DMS53 treated with DMSO at 0.1 percent for 48 hours (cell line): ENCODE measurements at regions not wholly inside any gene's neighbourhood (a gene's known extent, or its start where the extent isn't known, plus 50 kb on each side); places are given as distances from the start of the nearest gene placed in this dataset.

Experiments
- DNase-seq: peaks from one replicate; lab custom pipeline; 2025; ENCODE audit not compliant: unreplicated experiment; lab: John Stamatoyannopoulos, UW

GRCh38 chr3:132236701-132237651 lies 80.2 kb upstream of the ACP3 start:
- no peak for DNase-seq

- DNase-seq: no peak
Measured at GRCh38 chr3:132237652-132238032, 79.6 kb upstream of the ACP3 start.

DNA sequence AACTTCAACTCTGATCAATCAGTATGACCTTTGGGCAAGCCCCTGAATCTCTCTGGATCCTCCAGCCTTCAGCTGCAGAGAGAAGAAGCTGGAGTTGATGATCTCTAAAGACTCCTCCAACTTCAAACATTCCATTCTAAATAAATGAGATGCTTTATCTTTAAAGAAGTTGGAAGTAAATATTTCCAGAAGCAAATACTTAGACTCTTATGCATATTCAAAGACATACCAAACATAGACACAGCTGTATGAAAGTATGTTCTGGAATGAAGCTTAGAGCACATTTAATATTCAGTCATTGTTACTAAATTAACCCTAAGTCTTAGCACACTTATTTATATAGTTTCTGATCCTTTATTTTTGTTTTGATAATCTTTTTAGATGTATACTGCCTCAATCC lies 77.6 kb upstream of the ACP3 start:
- no peak for DNase-seq

DNA sequence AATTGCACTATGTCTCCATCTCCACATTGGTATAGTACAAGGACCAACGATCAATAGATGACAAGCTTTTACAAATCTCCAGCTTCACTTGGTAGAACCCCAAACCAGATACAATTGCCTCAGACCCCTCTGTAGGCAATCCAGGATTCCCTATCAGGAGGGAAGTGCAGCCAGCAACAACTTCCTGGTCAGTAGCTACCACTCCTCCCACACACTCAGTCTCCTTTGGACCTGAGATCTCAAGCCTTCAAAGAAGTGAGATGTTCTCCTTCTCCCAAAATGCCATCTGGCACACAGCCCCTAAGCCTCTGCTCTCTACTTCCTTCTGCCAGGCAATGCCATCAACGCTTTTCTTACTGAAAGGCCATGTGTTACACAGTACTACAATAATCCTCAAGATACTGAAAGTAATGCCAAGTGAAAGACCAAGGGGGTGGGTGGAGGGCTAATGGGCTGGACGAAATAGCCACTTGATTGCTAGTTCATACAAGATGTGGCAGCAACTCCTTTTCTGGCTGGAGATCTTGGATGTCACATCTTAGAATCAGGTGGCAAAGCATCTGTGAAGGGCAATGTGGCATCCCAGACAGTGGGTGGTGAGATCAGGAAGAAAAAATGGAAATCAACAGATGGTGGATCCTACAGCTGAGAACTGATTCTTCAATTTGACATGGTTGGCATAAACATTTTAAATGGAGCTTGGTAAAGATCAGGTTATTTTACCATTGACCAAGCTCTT lies 75.3 kb upstream of the ACP3 start:
- DNase-seq: no peak

DNA sequence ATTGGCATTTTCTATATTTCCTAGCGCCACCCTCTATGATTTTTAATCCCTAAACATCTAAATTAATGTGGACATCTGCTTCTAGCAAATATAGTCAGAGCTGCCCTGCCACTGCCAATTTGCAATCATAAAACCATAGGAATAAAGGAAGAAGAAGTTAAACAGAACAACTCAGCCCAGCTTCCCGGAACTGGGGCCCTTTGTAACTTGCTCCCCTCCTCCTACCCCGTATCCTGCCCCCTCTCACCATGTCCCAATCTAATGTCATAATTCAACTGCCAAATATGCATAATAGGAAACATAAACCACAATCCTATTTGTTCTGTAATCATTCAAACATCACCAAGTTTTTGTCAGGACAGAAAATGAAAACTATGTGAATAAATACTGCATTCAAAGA lies 74.4 kb upstream of the ACP3 start:
- no peak for DNase-seq

DNA sequence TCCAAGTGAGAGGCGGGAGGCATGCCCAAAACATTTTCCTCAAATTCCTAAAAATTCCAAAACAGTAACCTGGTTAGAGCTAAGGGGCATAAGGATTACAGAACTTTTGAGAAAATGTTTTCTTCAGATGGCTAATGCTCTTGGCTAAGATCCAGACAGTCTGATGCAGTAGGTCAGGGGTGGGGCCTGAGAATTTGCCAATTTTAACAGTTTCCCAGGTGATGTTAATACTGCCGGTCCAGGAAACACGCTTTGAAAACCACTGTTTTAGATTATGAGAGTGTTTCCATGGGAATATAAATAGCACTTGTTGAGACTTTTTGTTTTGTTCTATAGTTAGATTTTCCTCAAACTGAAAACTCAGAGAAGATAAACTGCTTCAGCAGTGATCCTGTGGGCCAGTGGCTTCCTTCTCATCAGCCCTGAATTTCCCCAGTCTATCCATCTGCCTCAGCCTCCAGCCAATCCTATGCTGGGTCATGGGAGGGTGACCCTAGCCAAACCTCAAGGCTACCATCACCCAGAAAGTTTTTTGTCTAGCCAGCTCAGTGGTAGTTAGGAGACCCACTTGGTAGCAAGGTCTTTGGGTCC lies 71.6 kb upstream of the ACP3 start:
- DNase-seq: no peak

DNA sequence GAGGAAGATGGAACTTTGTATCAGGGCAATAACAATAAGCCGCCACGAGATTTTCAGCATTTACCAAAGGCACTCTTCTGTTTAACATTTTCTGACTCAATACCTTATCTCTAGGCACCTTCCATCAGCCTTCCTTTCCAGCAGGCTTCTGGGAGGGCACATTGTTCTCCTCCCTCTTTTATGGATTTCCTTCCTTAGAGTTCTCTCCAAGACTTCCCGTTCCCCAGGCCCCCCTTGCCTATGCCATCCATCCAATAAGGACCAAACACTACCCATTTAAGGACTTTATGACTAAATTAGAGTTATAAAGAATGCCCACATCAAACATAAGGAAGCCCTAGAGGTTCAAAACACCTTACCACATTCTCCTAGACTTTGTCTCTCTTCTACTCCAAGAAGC lies 71.0 kb upstream of the ACP3 start:
- DNase-seq: no peak

DNA sequence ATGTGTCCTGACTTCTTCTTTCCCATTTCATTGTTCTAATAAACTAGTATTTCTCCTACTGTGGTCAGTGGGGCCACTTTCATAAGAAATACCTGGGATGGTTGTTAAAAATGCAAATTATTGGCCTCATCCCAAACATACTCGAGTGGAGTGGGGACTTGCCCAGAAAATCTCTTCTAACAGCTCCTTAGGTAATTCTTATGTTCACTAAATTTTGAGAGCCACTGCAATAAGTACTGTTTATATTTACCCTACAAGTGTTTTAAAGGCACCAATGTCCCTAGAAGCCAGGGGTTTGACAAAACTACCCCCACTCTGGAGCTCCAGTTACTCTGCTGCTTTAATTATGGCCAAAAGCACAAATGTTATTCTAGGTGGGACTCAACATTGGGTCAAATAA lies 70.0 kb upstream of the ACP3 start:
- no peak for DNase-seq

DNA sequence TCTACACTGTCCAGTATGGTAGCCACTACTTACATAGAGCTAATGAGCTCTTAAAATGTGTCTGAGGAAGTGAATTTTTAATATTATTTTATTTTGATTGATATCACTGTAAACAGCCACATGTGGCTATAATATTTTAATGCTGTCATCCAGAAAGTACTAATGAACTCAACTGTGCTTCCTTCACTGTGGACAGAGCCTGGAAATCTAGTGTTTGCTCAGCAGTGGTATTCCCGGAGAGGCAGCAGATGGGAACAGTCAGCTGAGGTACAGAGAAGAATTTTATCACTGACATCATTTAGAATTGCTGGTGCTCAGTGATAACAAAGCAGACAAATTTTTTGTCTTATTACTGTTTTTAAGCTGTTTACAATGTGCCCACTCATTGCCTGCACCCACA lies 68.7 kb upstream of the ACP3 start:
- DNase-seq: no peak

DNA sequence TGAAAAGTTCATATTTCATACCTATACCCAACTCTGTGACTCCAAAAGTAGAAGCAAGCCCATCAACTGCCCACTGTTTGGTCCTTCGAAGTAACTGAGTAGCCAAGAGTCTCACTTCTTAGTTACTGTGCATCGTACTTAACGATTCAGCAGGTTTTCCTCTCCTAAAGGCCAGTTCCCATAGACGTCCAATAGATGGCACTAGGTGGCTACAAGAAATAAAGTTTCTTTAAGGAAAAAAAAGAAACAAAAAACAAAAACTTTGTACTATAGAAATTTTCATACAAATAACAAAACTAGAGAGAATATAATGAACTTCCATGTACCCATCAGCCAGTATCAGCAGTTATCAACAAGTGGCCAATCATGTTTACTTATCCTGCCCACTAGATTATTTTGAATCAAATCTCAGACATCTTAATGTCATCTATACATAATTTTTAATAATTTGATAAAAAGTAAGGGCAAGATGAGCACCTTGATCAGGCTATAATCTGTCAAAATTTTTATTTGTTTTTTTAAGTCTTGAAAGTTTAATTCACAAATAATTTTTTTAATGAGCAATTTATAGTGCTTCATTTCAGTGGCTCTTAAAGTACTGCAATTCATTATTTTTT lies 63.8 kb upstream of the ACP3 start:
- DNase-seq: peak; percentile 34

DNA sequence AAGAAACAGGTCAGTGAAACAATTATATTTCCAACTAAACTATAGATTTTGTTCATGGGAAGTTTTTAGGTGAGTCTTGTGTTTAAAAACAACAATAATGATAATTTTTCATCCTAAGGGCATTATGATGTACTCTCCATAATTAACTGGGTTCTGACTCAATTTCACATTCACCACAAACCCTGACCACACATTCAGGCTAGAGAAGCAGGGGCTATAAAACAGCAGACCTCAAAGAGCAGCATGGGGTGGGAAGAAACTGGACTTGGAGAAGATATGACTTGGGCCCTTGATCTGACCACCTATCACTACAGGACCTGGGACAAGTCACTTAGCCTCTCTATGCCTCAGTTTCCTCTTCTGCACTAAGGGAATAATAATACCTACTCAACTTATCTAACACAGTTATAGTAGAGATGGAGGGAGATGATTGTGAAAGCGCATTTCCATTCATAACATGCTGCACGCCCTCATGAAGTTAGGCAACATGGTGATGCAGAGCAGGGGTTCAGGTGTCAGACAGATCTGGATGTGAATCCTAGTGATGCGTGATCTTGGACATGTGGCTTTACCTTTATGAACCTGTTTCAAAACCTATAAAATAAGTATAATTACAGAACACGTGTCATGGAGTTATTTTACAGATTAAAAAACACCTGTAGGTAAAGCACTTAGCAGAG lies 63.0 kb upstream of the ACP3 start:
- DNase-seq: no peak

GRCh38 chr3:132255041-132255745 lies 62.0 kb upstream of the ACP3 start:
- DNase-seq: no peak

DNA sequence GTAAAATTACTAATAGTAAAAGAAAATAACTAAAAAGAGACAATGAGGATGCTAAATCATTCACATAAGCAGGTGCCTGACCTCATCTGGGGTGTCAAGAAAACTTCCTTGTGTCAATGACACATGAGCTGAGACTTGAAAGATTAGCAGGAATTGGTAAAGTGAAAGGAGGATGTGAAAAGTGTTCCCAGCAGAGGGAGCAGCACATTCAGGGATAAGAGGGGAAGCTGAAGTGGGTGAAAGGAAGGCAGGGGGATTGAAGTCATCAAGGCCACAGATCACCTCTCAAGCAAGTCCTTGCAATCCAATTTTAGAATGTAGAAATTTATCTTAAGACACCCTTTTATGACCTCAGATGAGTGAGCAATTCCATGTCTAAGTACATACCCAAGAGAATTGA lies 60.2 kb upstream of the ACP3 start:
- DNase-seq: peak; percentile 45

- DNase-seq: no peak
Measured at GRCh38 chr3:132261506-132261905, 55.7 kb upstream of the ACP3 start.

DNA sequence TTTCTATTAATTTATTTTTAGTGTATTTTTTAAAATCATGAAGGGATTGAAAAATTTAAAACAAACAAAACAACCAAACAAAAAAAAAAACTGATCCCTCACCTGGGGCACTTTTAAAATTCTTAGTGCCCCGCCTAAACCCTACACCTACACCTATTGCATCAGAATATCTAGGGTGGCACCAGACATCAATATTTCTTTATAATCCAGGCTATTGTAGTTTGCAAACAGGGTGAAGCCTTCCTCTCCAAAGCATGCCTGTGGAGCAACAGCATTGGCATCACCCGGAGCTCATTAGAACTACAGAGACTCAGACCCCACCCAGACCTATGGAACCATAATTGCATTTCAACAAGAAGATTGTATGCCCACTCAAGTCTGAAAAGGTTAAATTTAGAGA lies 54.9 kb upstream of the ACP3 start:
- no peak for DNase-seq

- no peak for DNase-seq
Measured at GRCh38 chr3:132262956-132263355, 54.3 kb upstream of the ACP3 start.

DNA sequence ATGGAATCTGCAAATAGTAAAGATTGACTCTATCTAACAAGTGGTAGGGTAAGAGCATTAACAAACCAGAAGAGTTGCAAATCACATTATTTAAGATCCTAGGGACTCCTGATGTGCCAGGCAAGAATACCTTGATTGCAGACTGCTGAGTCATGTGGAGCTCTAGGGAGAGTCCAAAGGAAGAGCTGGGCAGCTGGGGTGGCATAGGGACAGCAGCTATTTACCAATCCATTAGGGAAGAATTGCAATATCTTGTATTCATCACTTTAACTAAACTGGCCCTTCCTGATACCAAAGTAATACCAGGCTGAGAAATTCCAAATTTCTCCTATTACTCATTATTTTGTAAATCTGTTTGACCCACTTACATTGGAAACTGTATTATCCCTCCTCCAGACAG lies 52.2 kb upstream of the ACP3 start:
- no peak for DNase-seq

- DNase-seq: no peak
Measured at GRCh38 chr3:132265488-132265887, 51.7 kb upstream of the ACP3 start.

DNA sequence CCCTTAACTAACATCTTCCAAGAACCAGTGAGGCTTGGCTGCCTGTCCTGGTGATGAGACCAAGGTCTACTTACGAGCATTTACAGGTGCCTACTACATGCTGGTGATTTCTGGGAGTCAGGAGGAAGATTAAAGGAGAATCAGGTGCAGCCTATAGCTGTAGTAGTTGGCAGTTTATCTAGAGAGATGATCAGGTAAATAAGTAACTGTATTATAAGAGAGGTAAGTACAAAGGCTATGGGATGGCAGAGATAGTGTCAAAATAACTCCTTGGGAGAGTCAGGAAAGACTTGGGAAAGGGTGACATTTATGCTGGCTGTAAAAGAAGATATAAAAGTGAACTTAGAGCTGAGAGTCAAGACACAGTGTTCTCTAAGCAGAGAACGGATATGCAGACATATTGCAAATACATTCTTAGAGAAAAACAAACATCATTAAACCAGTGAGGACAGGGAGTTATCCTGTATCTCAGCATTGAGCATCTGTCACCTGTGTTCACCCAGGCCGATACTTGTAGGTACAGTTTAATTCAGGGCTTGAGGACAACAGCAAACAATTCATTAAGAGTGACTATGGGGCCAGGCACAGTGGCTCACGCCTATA lies 49.7 kb upstream of the ACP3 start:
- peak; percentile 12 for DNase-seq
